GM21381 (cell line): ENCODE measurements at regions not wholly inside any gene's neighbourhood (a gene's known extent, or its start where the extent isn't known, plus 50 kb on each side); places are given as distances from the start of the nearest gene placed in this dataset.
A peak's percentile ranks its signal among the peaks of the same experiment; 100 is the strongest.

Experiments
- ATAC-seq: cut with Tn5 transposase; IDR thresholded peaks from one replicate; pipeline ENCODE4 v1.9.1; 2021; ENCODE audit warnings: mild to moderate bottlenecking, moderate library complexity; ENCODE audit not compliant: unreplicated experiment

- no peak for ATAC-seq
Measured at GRCh38 chr6:90436403-90436802, 139.8 kb upstream of the BACH2 start.

DNA sequence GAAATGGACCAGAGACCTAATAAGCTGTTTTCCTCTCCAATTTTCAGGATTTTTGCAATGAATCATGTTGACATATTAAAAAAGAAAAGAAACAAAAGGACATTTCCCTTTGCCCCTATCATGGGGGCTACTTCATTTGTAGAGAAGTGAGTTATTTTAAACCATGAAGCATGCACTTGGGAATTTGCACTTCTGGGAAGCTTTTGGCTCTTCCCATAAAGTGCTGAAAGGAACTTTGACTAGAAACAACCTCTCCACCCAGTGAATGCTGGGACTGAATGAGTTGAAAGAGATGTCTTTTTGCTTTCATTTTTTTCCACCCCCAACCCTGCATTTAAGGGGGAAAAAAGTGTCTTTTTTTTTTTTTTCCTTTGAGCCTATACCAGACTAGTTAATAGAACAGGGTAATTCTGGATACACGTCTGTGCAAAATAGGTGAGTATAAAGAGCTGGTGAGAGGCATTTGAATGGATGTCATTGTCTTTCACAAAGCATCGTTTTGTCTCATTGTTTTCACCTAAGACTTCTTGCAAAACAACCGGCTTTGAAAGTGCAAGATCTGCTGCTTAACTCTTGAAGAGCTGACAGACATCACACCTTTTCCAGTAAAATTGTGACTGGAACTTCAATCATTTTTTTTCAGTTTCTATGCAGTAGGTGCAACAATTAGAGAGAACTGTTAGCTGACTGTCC is 138.7 kb upstream of the BACH2 start:
- ATAC-seq, result no peak

DNA sequence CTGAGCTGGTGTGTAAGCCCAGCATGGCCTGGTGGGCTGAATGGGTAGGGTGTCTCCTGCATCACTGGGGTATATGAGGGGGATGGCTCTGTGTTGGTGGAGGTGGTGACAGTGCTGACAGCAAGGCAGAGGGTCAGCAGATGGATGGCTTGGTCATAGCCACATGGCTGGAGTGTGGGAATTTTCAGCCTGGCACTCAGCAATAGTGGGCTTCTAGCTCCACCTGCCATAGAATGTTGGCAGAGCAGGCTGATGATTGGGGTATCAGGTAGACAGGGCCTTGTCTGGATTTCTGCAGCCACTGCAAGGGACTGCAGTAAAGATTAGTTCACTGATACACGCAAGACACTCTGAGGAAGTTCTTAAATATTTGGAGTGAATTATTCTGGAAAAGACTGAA is 137.5 kb upstream of the BACH2 start:
- ATAC-seq, result no peak

DNA sequence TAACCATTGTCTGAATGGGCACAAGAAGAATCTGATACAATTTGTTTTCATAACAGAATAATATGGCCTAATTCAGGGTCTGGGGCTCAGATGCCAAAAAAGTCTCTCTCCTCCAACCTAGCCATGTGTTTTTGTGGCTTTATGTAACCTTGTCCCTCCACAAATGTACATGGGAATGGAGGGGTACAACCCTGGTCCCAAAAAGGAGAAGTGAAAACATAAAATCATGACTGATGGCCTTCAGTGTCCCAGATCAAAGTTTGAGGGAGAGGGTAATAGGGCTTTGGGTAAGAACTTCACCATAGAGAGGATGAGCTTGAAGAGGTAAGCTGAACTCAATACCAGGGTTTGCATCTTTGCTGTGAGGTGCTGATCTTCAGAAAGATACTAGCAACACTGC is 136.3 kb upstream of the BACH2 start:
- ATAC-seq, result no peak

GRCh38 chr6:90432041-90432775 is 135.6 kb upstream of the BACH2 start:
- no peak for ATAC-seq

DNA sequence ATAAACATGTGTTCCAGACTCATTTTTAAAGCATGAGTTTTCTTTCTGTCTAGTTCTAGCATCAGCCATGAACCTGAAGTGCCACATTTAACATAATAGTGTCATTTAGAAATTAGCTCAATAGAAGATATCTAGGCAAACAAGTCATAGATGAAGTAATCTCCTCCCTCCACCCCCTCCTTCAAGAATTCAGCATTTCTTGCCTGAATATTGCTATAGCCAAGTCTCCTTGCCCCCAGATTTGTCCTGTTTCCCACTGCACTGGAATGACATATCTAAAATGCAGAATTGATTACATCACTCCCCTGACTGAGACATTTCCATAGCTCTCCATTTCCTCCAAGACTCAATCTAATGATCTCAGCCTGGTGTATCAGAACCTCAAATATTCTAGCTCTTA is 134.9 kb upstream of the BACH2 start:
- ATAC-seq, result no peak

DNA sequence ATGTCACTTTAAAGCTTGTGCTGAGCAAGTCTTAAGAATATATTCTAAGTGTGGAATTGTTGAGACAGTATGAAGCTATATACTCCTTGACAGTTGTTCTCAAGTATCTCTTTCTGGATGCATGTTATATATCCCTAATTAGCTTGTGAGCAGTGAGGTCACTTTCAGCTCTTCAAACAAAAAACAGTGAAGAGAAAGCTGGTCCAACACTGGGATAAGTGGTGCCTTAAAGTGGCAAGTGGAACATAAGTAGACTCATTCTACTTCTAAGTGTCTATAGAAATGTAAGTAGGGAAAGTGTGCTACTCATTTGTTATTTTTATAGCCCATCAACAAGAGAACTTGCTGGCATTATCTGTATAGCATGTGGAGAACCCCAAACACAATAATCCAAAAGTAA is 133.1 kb upstream of the BACH2 start:
- no peak for ATAC-seq

DNA sequence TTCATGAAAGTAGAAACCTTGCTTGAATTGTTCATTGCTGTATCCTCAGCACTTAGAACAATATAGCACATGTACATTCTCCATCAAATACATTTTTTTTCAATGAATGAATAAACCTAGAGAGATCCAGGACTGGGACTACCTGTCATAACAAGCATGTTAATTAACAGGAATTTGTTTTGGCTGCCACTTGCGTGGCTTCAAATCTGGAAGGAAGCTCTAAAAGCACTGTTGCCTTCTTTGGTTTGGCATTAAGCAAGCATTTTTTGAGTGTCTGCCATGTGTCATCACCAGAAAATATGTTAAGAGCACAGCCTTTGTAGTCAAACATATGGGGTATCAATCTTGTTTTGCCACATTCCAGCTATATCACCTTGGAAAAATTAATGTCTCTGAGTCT is 131.9 kb upstream of the BACH2 start:
- no peak for ATAC-seq

DNA sequence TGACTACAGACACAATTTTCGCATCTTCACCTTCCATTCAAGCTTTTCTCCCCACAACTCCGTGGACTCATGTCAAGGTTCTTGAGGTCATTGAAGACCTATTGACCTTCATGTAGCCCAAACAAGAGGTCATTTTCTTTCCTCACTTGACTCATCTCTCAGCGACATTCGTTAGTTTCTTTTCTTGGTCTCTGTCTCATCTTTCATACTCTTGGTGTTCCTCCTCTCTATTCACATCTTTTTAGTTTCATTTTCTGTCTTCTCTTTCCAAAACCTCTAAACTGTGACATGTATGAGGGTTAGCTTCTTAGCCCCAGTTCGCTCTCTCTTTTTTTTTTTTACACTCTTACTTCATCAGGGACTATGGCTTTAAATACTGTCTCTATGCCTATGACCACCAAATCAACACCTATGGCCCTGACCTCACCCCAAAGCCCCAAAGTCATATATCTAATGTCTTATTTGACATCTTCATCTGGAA is 128.6 kb upstream of the BACH2 start:
- peak; percentile 97 for ATAC-seq

DNA sequence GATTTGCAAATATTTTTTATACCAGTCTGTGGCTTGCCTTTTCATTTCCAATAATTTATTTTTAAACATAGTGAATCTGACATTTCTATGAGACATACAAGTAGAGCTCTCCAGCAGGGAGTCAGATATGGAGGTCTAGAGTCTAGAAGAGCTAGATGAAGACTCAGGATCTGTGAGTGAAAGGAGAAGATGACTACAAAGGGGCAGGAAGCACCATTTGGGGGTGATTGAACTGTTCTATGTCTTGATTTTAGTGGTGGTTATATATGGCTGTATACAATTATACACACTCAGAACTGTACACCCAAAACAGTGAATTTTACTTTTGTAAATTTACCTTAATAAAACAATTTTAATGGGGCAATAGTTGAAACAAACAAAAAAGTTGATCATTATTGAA is 127.9 kb upstream of the BACH2 start:
- ATAC-seq, result no peak

DNA sequence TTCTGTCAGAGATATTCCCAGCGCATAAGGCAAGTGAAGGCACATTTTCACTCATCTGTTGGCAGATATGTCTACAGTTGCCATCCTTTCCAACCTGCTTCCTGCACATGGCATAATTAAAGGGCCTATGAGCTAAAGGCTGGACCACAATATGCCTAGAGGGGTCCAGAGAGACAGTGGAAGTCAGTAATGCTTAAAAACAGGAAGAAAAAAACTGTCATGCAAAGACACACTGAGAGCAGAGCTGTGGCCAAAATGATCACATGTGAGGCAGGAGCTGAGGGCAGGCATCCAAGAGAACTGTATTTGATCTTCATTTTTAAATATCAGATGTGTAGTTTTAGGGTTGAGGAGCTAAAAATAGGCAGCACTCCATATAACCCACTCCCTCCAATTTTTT is 125.0 kb upstream of the BACH2 start:
- ATAC-seq, result no peak

DNA sequence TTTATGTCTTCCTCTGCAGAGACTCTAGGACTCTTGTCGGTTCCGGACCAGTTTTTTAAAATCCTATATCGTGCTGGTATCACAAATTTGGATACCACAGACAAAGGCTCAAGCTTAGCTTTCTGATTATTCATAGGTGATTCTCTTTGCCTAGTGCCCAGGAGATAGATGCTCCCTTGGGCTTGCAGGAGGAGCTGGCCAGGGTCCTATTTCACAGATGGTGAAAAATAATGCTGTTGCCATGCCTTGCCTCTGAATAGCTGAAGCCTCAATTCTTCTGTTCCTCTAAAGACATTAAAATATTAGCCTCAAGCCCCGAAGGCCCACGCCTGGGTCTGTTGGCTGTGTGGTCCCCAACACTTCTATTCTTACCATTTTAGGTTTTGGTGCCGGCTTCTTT is 123.9 kb upstream of the BACH2 start:
- no peak for ATAC-seq

DNA sequence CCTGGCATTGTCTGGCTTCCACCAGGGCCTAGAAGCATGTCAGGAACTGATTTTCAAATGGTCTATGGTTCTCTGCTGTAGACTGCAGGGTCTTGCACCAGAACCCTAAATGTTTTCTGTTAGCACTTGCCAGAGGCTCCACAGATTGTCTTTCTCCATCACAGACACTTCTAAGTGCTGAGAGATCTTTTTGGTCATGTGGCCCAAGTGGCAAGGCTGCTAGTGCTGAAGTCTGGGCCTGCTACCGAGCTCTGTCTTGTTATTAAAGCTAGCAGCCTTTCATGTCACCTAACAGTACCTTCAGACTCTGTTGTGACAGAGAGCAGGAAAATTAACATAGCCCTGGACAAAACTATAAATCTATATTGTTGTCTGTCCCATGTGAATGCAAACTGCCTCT is 120.7 kb upstream of the BACH2 start:
- ATAC-seq, result no peak

GRCh38 chr6:90416322-90416721 is 119.7 kb upstream of the BACH2 start:
- no peak for ATAC-seq

- ATAC-seq, result no peak
Measured at GRCh38 chr6:90415178-90415577, 118.5 kb upstream of the BACH2 start.

DNA sequence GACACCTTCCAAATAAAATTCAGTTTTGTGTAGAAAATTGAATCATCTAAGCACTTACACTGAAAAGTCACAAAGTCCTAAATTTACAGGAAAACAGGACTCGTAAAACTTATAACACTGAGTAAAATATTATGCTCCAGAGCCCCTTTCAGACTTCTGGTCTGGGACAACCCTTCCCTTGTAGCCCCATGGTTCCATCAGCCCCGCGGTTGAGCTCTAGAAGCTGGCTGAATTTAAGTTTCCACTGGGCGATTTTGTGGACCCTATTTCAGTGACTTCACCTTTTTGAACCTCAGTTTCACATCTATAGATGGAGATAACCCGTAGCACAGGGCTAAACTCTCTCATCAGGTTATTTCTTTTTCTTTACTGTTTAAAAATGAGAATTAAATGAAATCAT is 117.7 kb upstream of the BACH2 start:
- ATAC-seq, result no peak

DNA sequence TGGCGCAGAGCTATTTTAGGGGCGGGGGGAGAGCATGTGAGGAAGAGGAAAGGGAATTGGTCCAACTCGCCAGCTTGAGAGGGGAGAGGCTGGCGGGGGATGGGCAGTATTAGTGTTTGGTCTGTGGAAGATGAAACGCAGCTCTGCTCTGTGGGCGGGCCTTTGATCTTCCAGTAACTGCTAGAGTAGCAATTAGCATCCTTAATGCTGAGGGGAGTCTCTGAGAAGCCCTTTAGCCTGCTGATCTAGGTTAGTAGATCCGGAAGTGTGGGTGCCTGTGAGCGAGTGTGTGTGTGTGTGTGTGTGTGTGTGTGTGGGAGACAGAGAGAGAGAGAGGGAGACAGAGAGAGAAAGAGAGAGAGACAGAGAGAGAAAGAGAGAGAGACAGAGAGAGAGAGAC is 117.2 kb upstream of the BACH2 start:
- ATAC-seq, result no peak

GRCh38 chr6:90413396-90413795 is 116.8 kb upstream of the BACH2 start:
- no peak for ATAC-seq

DNA sequence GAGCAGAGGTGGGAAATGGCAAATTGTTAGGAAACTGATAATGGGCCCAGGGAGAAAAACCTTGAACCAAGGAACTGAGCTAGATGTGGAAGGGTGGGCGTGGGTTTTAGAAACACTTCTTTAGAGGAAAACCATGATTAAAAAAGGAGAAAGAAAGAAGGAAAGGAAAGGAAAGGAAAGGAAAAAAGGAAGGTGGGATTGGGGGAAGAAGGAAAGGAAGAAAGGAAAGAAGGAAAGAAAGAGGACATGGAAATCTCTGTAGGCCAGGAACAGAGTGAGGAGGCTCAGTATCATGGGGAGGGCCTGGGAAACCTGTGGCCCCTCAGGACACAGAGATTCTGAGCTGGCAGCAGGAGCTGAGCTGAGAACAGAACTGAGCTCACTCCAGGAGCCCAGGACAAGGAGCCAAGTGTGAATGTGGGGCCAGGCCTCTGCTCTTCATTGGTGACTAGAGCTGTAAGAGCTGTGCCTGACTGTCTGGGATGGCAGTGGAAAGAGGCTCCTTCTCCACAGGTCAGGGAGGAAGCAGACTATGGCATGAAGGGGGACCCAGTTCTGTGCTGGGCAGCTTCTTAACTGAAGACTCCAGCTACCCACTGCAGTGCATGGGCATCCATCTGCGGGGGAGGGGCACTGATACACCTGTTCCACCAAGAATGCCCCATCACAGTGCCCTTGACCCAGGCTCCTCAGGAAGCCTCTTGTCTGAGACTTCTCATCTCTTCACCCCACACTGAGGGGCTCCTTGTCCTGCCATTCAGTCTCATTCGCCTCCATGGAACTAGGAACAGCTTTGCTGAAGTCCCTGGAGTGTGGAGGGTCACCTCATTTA is 116.1 kb upstream of the BACH2 start:
- no peak for ATAC-seq

DNA sequence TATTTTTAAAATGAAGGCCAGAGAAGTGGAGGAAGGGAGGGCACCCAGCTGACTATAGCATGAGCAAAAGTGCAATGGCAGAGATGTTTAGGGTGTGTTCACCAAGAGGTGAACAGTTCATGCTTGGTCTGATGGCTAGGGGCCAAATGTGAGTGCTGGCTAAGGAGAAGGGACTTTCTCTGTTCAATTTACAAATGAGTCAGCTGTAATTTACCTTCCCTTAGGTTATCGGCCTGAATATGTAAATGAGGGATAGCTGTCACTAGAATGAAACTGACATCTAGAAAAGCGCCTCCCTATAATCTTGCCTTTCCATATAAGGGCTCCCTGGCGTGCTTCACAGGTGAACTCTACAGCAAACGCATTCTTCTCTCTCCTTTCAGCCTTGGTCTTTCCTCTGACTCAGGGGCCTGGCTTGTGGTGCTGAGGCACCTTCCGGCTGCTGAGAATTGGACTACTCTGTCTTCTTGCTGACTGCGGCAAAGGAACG is 114.7 kb upstream of the BACH2 start:
- ATAC-seq, result peak; percentile 92

- ATAC-seq, result no peak
Measured at GRCh38 chr6:90409700-90410099, 113.1 kb upstream of the BACH2 start.

DNA sequence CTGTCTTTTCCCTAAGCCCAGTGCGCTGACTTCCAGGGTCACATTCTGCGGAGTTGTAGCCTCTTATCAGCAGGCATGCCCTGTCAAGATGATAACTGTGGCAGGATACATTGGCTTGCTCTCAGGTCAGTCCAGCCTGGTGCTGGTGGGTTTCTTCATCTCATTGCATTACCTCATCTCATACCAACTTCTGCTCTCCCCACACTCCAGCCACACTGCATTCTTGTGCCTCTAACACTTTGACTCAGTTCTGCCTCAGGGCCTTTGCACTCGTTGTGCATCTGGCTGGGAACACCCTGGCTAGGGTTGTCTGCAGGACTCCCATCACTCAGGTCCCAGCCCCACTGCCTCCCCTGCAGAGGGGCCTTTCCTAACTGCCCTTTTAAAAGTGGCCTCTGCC is 110.3 kb upstream of the BACH2 start:
- ATAC-seq, result no peak
